D721Med (cell line): ENCODE measurements at regions not wholly inside any gene's neighbourhood (a gene's known extent, or its start where the extent isn't known, plus 50 kb on each side); places are given as distances from the start of the nearest gene placed in this dataset.

Experiments used
- DNase-seq: peaks from one replicate; pipeline ENCODE4 v3.0.0; 2011; ENCODE audit warnings: low spot score; ENCODE audit not compliant: insufficient read length
- FAIRE-seq: peaks from 2 replicates; lab custom pipeline; 2011; peaks lifted over from hg19 to GRCh38; lab: Jason Lieb, UNC
- TF ChIP-seq, protein P1 (sequence below): IDR thresholded peaks from 2 replicates; pipeline ENCODE4 v1.5.1; 2012; ENCODE audit warnings: mild to moderate bottlenecking, control low read depth; ENCODE audit not compliant: insufficient read depth; ENCODE audit errors: missing control alignments

DNA sequence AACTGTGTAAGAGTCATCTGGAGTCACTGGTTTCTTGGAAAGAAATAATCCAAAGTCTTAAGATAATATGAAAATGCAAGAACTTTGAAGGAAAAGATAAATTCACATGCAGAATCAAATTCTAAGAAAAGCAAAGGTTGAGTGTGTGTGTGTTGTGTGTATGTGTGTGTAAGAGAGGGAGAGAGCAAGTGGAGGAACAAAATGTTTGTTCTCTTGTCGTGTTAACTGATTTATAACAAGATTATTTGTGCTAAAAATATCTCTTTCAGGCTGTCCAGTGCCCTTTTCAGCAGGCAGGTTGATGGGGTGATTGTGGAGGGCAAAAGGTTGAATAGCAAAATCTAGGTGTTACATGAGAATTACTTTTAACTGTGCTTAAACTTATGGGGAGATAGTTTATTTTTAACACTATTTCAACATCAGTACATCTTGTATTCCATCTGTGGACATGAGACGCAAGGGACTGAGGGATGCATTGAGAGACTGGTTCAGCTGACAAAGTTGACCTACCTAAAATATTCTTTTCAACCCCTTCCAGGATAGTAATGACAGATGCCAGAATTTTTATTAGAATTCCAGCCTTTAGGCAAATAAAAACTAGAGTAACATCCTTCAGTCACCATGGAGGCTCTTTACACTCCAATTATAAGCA is 342.4 kb upstream of the CD180 start:
- TF ChIP-seq, protein P1, sequence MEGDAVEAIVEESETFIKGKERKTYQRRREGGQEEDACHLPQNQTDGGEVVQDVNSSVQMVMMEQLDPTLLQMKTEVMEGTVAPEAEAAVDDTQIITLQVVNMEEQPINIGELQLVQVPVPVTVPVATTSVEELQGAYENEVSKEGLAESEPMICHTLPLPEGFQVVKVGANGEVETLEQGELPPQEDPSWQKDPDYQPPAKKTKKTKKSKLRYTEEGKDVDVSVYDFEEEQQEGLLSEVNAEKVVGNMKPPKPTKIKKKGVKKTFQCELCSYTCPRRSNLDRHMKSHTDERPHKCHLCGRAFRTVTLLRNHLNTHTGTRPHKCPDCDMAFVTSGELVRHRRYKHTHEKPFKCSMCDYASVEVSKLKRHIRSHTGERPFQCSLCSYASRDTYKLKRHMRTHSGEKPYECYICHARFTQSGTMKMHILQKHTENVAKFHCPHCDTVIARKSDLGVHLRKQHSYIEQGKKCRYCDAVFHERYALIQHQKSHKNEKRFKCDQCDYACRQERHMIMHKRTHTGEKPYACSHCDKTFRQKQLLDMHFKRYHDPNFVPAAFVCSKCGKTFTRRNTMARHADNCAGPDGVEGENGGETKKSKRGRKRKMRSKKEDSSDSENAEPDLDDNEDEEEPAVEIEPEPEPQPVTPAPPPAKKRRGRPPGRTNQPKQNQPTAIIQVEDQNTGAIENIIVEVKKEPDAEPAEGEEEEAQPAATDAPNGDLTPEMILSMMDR = no peak
- FAIRE-seq (no peak), DNase-seq (no peak)

DNA sequence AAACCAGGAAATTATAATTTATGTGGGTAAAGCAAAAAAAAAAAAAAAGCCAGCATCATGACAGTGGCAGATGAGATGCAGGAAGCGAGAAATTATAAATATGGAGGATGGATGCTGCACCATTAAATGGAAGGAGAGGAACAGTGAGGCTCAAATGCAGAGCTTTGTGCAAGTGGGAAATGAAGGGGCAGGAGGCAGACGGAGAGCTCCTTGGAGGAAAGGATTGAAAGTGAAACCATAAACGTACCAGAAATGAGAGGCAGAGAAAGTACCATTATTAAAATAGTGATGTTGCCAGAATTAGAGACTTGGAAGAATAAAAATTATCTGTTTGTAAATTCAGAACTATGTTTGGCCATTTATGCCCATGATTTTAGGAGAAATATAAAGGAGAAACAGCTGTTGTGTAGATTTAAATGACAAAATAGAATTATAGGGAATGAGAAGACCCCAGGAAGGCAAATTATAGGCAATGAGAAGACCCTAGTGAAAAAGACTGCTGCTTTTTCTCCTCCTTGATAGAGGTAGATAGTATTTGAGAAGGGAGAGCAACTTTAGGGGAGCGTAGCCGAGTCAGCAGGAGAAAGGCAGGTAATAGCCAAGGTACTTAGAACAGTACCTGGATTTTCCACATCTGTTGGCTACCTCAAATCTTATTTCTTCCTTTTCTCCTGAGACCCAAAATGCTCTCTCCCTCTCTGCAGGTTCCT is 341.0 kb upstream of the CD180 start:
- DNase-seq = no peak
- no peak for FAIRE-seq
- TF ChIP-seq, protein P1 = no peak

DNA sequence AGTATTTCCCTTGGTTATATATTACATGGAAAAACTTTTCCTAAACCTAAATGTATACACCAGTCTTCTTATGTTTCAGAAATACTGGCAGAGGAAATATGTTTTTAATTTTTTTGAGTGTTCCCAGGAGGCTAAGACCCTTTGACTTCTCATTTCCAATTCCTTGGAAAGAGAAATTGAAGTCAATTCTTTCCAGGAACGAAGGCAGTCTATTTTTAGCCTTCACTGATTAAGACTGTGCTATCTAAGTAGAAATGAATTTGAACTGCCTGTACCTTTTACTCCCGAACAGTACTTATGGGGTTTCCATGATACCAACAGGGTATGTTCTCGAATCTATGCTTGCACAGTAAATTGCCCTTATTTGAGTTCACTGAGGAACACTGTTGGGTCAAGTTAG is 340.3 kb upstream of the CD180 start:
- no peak for FAIRE-seq
- TF ChIP-seq, protein P1 = no peak
- DNase-seq = no peak

GRCh38 chr5:67530609-67531255 is 334.1 kb upstream of the CD180 start:
- TF ChIP-seq, protein P1 = no peak
- no peak for DNase-seq
- no peak for FAIRE-seq

GRCh38 chr5:67528953-67529352 is 332.4 kb upstream of the CD180 start:
- no peak for FAIRE-seq
- DNase-seq = no peak
- TF ChIP-seq, protein P1 = no peak

DNA sequence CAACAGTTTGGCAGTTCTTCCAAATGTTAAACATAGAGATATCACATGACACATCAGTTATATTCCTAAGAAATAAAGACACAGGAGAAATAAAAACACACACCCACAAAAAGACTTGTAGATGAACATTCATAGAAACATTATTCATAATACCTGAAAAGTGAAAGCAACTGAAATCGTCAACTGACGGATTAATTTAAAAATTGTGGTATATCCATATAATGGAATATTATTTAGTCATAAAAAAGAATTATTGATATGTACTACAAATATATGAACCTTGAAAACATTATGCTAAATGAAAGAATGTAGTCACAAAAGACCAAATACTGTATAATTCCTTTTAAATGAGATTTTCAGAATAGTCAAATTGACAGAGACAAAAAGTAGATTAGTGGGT is 330.2 kb upstream of the CD180 start:
- TF ChIP-seq, protein P1 = no peak
- FAIRE-seq (no peak), DNase-seq (no peak)
